ENCODE measurements at regions not wholly inside any gene's neighbourhood (a gene's known extent, or its start where the extent isn't known, plus 50 kb on each side); places are given as distances from the start of the nearest gene placed in this dataset.
"Not testable (repeated sequence)": the region's sequence is repeated elsewhere in the genome, so short reads cannot be mapped to it uniquely, and the experiment has no call there.

- H3K9me3 ChIP-seq; H3K4me1 ChIP-seq; H3K27ac ChIP-seq; DNase-seq (ENCODE audit: low read depth in 1 of 2, low spot score in 1 of 2); H3K4me2 ChIP-seq; H3K4me3 ChIP-seq; POLR2A ChIA-PET; CTCF ChIA-PET; ATAC-seq; FAIRE-seq: not testable (repeated sequence)
- 4% methylated on average over 4 of the region's 4 CpGs for WGBS (ENCODE audit: missing lambda C conversion rate)
These were observed 473.3 kb upstream of the CCNG1 start for GRCh38 chr5:162964144-162964543.

GRCh38 chr5:162990063-162990462 lies 447.3 kb upstream of the CCNG1 start:
- no peak overlapping the region for H3K4me2 ChIP-seq
- no peak for ATAC-seq
- DNase-seq (ENCODE audit: low read depth in 1 of 2, low spot score in 1 of 2): no peak
- no peaks in the 10 kb centered on the region for H3K4me1 ChIP-seq
- CTCF ChIA-PET: no interaction called here
- POLR2A ChIA-PET: no interaction called here
- H3K27ac ChIP-seq: no peak overlapping the region
- TF ChIP-seq SREBF2 (IDR thresholded peaks at IDR 0.05) (no peak), BCL3 (IDR thresholded peaks at IDR 0.05) (no peak), KDM5A (IDR thresholded peaks at IDR 0.05) (no peak), HES2 (IDR thresholded peaks at IDR 0.05) (no peak), RFX5 (IDR thresholded peaks at IDR 0.05) (no peak), HMGXB4 (CRISPR knock-in tag; IDR thresholded peaks at IDR 0.05; ENCODE audit: borderline replicate concordance) (no peak), MAZ (IDR thresholded peaks at IDR 0.05; ENCODE audit: borderline replicate concordance, low read depth, low read length) (no peak), CHD4 (IDR thresholded peaks at IDR 0.05; ENCODE audit: borderline replicate concordance) (no peak), CBX8 (IDR thresholded peaks at IDR 0.05) (no peak), PBX3 (IDR thresholded peaks at IDR 0.05) (no peak), HOXB13 (CRISPR knock-in tag; IDR thresholded peaks at IDR 0.05; ENCODE audit: low read depth) (no peak), REST (IDR thresholded peaks at IDR 0.05) (no peak), ZNF302 (CRISPR knock-in tag; IDR thresholded peaks at IDR 0.05) (no peak), FOXS1 (CRISPR knock-in tag; IDR thresholded peaks at IDR 0.05) (no peak), CTCF (IDR thresholded peaks at IDR 0.05) (no peak), KDM1A (IDR thresholded peaks at IDR 0.05; ENCODE audit: low read depth) (no peak), HDAC2 (IDR thresholded peaks at IDR 0.05) (no peak), HOXA7 (CRISPR knock-in tag; IDR thresholded peaks at IDR 0.05) (no peak), JUNB (IDR thresholded peaks at IDR 0.05) (no peak)
- H3K4me3 ChIP-seq: no peak overlapping the region
- no peaks in the 10 kb centered on the region for H3K9me3 ChIP-seq
- no peak for FAIRE-seq
